Activated naive CD4-positive, alpha-beta T cell treated with anti-CD3 and anti-CD28 coated beads for 36 hours (primary cell): ENCODE measurements at regions not wholly inside any gene's neighbourhood (a gene's known extent, or its start where the extent isn't known, plus 50 kb on each side); places are given as distances from the start of the nearest gene placed in this dataset.

Experiments
- CTCF ChIA-PET: fragments of 350-600 bp; sonication (Branson Sonifier 250); formaldehyde crosslinking; loops from one replicate; lab custom pipeline; 2021; ENCODE audit warnings: antibody characterized with exemption; lab: Charles Lee
- DNase-seq: peaks from one replicate; pipeline ENCODE4 v3.0.0-alpha.2; 2020
- H3K27ac Mint-ChIP-seq: one replicate; pipeline ENCODE4 v1.8.0; 2021; ENCODE audit warnings: mild to moderate bottlenecking, mixed read lengths
- H3K27me3 Mint-ChIP-seq: one replicate; pipeline ENCODE4 v1.8.0; 2021; ENCODE audit warnings: low read depth, mixed read lengths
- H3K36me3 Mint-ChIP-seq: one replicate; pipeline ENCODE4 v1.8.0; 2021; ENCODE audit warnings: low read depth, mixed read lengths
- H3K4me1 Mint-ChIP-seq: one replicate; pipeline ENCODE4 v1.8.0; 2021; ENCODE audit warnings: low read depth, mixed read lengths
- H3K4me3 Mint-ChIP-seq: one replicate; pipeline ENCODE4 v1.8.0; 2021; ENCODE audit warnings: mild to moderate bottlenecking, moderate library complexity, mixed read lengths
- H3K9me3 Mint-ChIP-seq: one replicate; pipeline ENCODE4 v1.8.0; 2021; ENCODE audit warnings: mixed read lengths
- intact Hi-C: fragments of 100-400 bp; cut with micrococcal nuclease; formaldehyde crosslinking; loops from one replicate; pipeline ENCODE4 v1.15.1; 2023

- CTCF ChIA-PET: no interaction called here
- Mint-ChIP-seq H3K27me3 (peaks cover 35% of the 10 kb centered on the region), H3K36me3 (no peaks in the 10 kb centered on the region)
These were observed 154.1 kb upstream of the TNP1 start for GRCh38 chr2:217013926-217014325.

GRCh38 chr2:217011576-217011975, 151.7 kb upstream of the TNP1 start:
- DNase-seq: no peak
- Mint-ChIP-seq H3K27me3 (peaks cover 37% of the 10 kb centered on the region), H3K36me3 (no peaks in the 10 kb centered on the region), H3K27ac (no peak overlapping the region), H3K4me3 (no peak overlapping the region), H3K4me1 (no peaks in the 10 kb centered on the region), H3K9me3 (no peaks in the 10 kb centered on the region)
- intact Hi-C loops: no loop called here
- CTCF ChIA-PET: no interaction called here

More at GRCh38 chr2:217013926-217014325, 154.1 kb upstream of the TNP1 start:
- intact Hi-C loops: no loop called here
- Mint-ChIP-seq H3K4me3 (no peak overlapping the region), H3K9me3 (no peaks in the 10 kb centered on the region), H3K27ac (no peak overlapping the region), H3K4me1 (no peaks in the 10 kb centered on the region)
- no peak for DNase-seq

GRCh38 chr2:217010173-217010572, 150.3 kb upstream of the TNP1 start:
- Mint-ChIP-seq H3K9me3 (no peaks in the 10 kb centered on the region), H3K36me3 (no peaks in the 10 kb centered on the region), H3K4me1 (no peaks in the 10 kb centered on the region), H3K4me3 (no peak overlapping the region), H3K27ac (no peak overlapping the region), H3K27me3 (peaks cover 37% of the 10 kb centered on the region)
- DNase-seq: no peak
- CTCF ChIA-PET: interaction anchor here (0.9 kb wide), 1 partner anchor 31 kb away, joined by 4 read pairs; no protein-coding TSS in a partner anchor
- intact Hi-C loops: no loop called here

- Mint-ChIP-seq H3K9me3 (no peaks in the 10 kb centered on the region), H3K36me3 (no peaks in the 10 kb centered on the region), H3K27ac (no peak overlapping the region), H3K4me3 (no peak overlapping the region), H3K27me3 (peaks cover 28% of the 10 kb centered on the region), H3K4me1 (no peaks in the 10 kb centered on the region)
- intact Hi-C loops: no loop called here
- CTCF ChIA-PET: no interaction called here
- no peak for DNase-seq
These were observed 148.9 kb upstream of the TNP1 start for GRCh38 chr2:217008794-217009193.

- CTCF ChIA-PET: no interaction called here
- no peak overlapping the region for H3K27ac Mint-ChIP-seq
- H3K36me3 Mint-ChIP-seq: no peaks in the 10 kb centered on the region
- no peaks in the 10 kb centered on the region for H3K4me1 Mint-ChIP-seq
- H3K9me3 Mint-ChIP-seq: no peaks in the 10 kb centered on the region
- H3K27me3 Mint-ChIP-seq: peaks cover 17% of the 10 kb centered on the region
- no peak overlapping the region for H3K4me3 Mint-ChIP-seq
- intact Hi-C loops: no loop called here
- no peak for DNase-seq
These were observed 146.4 kb upstream of the TNP1 start for GRCh38 chr2:217006217-217006616.

- Mint-ChIP-seq H3K4me3 (no peak overlapping the region), H3K9me3 (no peaks in the 10 kb centered on the region), H3K4me1 (no peaks in the 10 kb centered on the region), H3K27ac (no peak overlapping the region), H3K36me3 (no peaks in the 10 kb centered on the region), H3K27me3 (peaks cover 13% of the 10 kb centered on the region)
- no peak for DNase-seq
- intact Hi-C loops: no loop called here
- CTCF ChIA-PET: no interaction called here
These were observed 144.8 kb upstream of the TNP1 start for GRCh38 chr2:217004656-217005055.

- CTCF ChIA-PET: no interaction called here
- no peaks in the 10 kb centered on the region for H3K4me1 Mint-ChIP-seq
- no peak overlapping the region for H3K27ac Mint-ChIP-seq
These were observed 141.9 kb upstream of the TNP1 start for GRCh38 chr2:217001740-217002139.

GRCh38 chr2:217000406-217000805, 140.5 kb upstream of the TNP1 start:
- Mint-ChIP-seq H3K36me3 (no peaks in the 10 kb centered on the region), H3K4me3 (no peak overlapping the region), H3K27me3 (peaks cover 4% of the 10 kb centered on the region), H3K27ac (no peak overlapping the region), H3K9me3 (no peaks in the 10 kb centered on the region), H3K4me1 (no peaks in the 10 kb centered on the region)
- no peak for DNase-seq
- CTCF ChIA-PET: no interaction called here
- intact Hi-C loops: no loop called here

More at GRCh38 chr2:217001740-217002139, 141.9 kb upstream of the TNP1 start:
- Mint-ChIP-seq H3K4me3 (no peak overlapping the region), H3K36me3 (no peaks in the 10 kb centered on the region), H3K27me3 (peaks cover 10% of the 10 kb centered on the region), H3K9me3 (no peaks in the 10 kb centered on the region)
- no peak for DNase-seq
- intact Hi-C loops: no loop called here

GRCh38 chr2:216996279-216996845, 136.5 kb upstream of the TNP1 start:
- Mint-ChIP-seq H3K27ac (no peak overlapping the region), H3K4me1 (no peaks in the 10 kb centered on the region), H3K4me3 (no peak overlapping the region), H3K27me3 (peaks cover 9% of the 10 kb centered on the region), H3K36me3 (no peaks in the 10 kb centered on the region), H3K9me3 (no peaks in the 10 kb centered on the region)
- no peak for DNase-seq
- intact Hi-C loops: no loop called here
- CTCF ChIA-PET: no interaction called here

- DNase-seq: no peak
- Mint-ChIP-seq H3K4me1 (no peaks in the 10 kb centered on the region), H3K36me3 (no peaks in the 10 kb centered on the region), H3K27ac (no peak overlapping the region), H3K9me3 (no peaks in the 10 kb centered on the region), H3K4me3 (no peak overlapping the region), H3K27me3 (peaks cover 9% of the 10 kb centered on the region)
- CTCF ChIA-PET: no interaction called here
- intact Hi-C loops: no loop called here
These were observed 134.5 kb upstream of the TNP1 start for GRCh38 chr2:216994353-216994854.

- Mint-ChIP-seq H3K27ac (no peak overlapping the region), H3K9me3 (no peaks in the 10 kb centered on the region), H3K4me1 (no peaks in the 10 kb centered on the region), H3K27me3 (peaks cover 6% of the 10 kb centered on the region), H3K36me3 (no peaks in the 10 kb centered on the region), H3K4me3 (no peak overlapping the region)
- intact Hi-C loops: no loop called here
- CTCF ChIA-PET: interaction anchor here (0.8 kb wide), 1 partner anchor 9 kb away, joined by 3 read pairs; no protein-coding TSS in a partner anchor
- DNase-seq: no peak
These were observed 132.3 kb upstream of the TNP1 start for GRCh38 chr2:216992056-216992675.

- no peaks in the 10 kb centered on the region for H3K4me1 Mint-ChIP-seq
- H3K27me3 Mint-ChIP-seq: peaks cover 6% of the 10 kb centered on the region
- H3K4me3 Mint-ChIP-seq: no peak overlapping the region
- intact Hi-C loops: no loop called here
- no peak overlapping the region for H3K27ac Mint-ChIP-seq
- no peaks in the 10 kb centered on the region for H3K36me3 Mint-ChIP-seq
- CTCF ChIA-PET: interaction anchor here (0.8 kb wide), 1 partner anchor 8 kb away, joined by 3 read pairs; no protein-coding TSS in a partner anchor
- DNase-seq: no peak
- H3K9me3 Mint-ChIP-seq: no peaks in the 10 kb centered on the region
These were observed 131.7 kb upstream of the TNP1 start for GRCh38 chr2:216991563-216991962.
